Hypothalamus (tissue), 51 donors: ENCODE measurements at regions not wholly inside any gene's neighbourhood (a gene's known extent, or its start where the extent isn't known, plus 50 kb on each side); places are given as distances from the start of the nearest gene placed in this dataset.
"Not testable (repeated sequence)": the region's sequence is repeated elsewhere in the genome, so short reads cannot be mapped to it uniquely, and the experiment has no call there.

Experiments used
- DNase-seq, 51 donors: peaks; one replicate each; lab custom pipeline; 2025; lab: John Stamatoyannopoulos, UW

GRCh38 chr20:30295396-30295795 lies 962.1 kb upstream of the DEFB115 start:
- not testable (repeated sequence) for DNase-seq

GRCh38 chr20:30295967-30296366 lies 961.5 kb upstream of the DEFB115 start:
- not testable (repeated sequence) for DNase-seq

GRCh38 chr20:30297878-30298595 lies 959.4 kb upstream of the DEFB115 start:
- DNase-seq = not testable (repeated sequence)

GRCh38 chr20:30300220-30300642 lies 957.2 kb upstream of the DEFB115 start:
- not testable (repeated sequence) for DNase-seq

GRCh38 chr20:30302786-30303185 lies 954.7 kb upstream of the DEFB115 start:
- not testable (repeated sequence) for DNase-seq

- DNase-seq = not testable (repeated sequence)
Measured at GRCh38 chr20:30309938-30310337, 947.5 kb upstream of the DEFB115 start.

- not testable (repeated sequence) for DNase-seq
Measured at GRCh38 chr20:30310385-30310784, 947.1 kb upstream of the DEFB115 start.

- DNase-seq = not testable (repeated sequence)
Measured at GRCh38 chr20:30312220-30312619, 945.2 kb upstream of the DEFB115 start.

GRCh38 chr20:30313660-30314059 lies 943.8 kb upstream of the DEFB115 start:
- not testable (repeated sequence) for DNase-seq

- peak in 35 of 51 donors; percentile 2 to 80 (median 26) for DNase-seq
Measured at GRCh38 chr20:30316063-30316462, 941.4 kb upstream of the DEFB115 start.

- DNase-seq = peak in 7 of 51 donors; percentile 1 to 26 (median 11)
Measured at GRCh38 chr20:30316532-30317299, 940.7 kb upstream of the DEFB115 start.

GRCh38 chr20:30333744-30334143 lies 923.7 kb upstream of the DEFB115 start:
- not testable (repeated sequence) for DNase-seq

GRCh38 chr20:30337556-30337955 lies 919.9 kb upstream of the DEFB115 start:
- DNase-seq = not testable (repeated sequence)

GRCh38 chr20:30348932-30349331 lies 908.5 kb upstream of the DEFB115 start:
- DNase-seq = not testable (repeated sequence)

- DNase-seq = not testable (repeated sequence)
Measured at GRCh38 chr20:30356854-30357467, 900.5 kb upstream of the DEFB115 start.

- DNase-seq = not testable (repeated sequence)
Measured at GRCh38 chr20:30361756-30362155, 895.7 kb upstream of the DEFB115 start.

GRCh38 chr20:30376430-30376766 lies 881.1 kb upstream of the DEFB115 start:
- peak in 3 of 51 donors; percentile 2 to 37 (median 16) for DNase-seq

GRCh38 chr20:30376767-30377658 lies 880.5 kb upstream of the DEFB115 start:
- DNase-seq = peak; percentile 10 to 85 (median 59)

GRCh38 chr20:30378317-30378716 lies 879.1 kb upstream of the DEFB115 start:
- DNase-seq = not testable (repeated sequence)

- DNase-seq = not testable (repeated sequence)
Measured at GRCh38 chr20:30378721-30379120, 878.7 kb upstream of the DEFB115 start.
